ENCODE measurements at regions not wholly inside any gene's neighbourhood (a gene's known extent, or its start where the extent isn't known, plus 50 kb on each side); places are given as distances from the start of the nearest gene placed in this dataset.

GRCh38 chr7:79673421-79673820 lies 220.0 kb upstream of the MAGI2 start:
- TF ChIP-seq CTCF (IDR thresholded peaks at IDR 0.05 in 4 of 5, conservative IDR thresholded peaks at IDR 0.05 in 1 of 5) (no peak), POLR2A (IDR thresholded peaks at IDR 0.05) (no peak)

All from gastrocnemius medialis (tissue), 4 donors.